SK-N-SH (cell line): ENCODE measurements at regions not wholly inside any gene's neighbourhood (a gene's known extent, or its start where the extent isn't known, plus 50 kb on each side); places are given as distances from the start of the nearest gene placed in this dataset.

Experiments
- CTCF ChIA-PET: fragments of 300-600, 350-600 bp; formaldehyde crosslinking; extraction: SDS; loops from one replicate; lab custom pipeline; 2021; lab: Yijun Ruan, JAX
- POLR2A ChIA-PET: fragments of 350-600 bp; sonication (Branson Sonifier 250); formaldehyde crosslinking; extraction: SDS; loops from one replicate; lab custom pipeline; 2020; ENCODE audit warnings: antibody characterized with exemption, inconsistent platforms; lab: Yijun Ruan, JAX
- DNase-seq: peaks from one replicate; pipeline ENCODE4 v3.0.0; 2012
- H2AFZ ChIP-seq: fragments of 200-600 bp; sonication (generic); 2 replicates; pipeline ENCODE4 v1.8.1; 2016; ENCODE audit warnings: antibody characterized with exemption, mild to moderate bottlenecking, low read depth
- H3F3A ChIP-seq: fragments of 200-600 bp; sonication (generic); replicated peaks from 2 replicates; pipeline ENCODE3; 2016; ENCODE audit warnings: antibody characterized with exemption, mild to moderate bottlenecking; ENCODE audit not compliant: insufficient read depth
- H3K27ac ChIP-seq, 2 experiments: fragments of 200-500 bp in 1 of 2; fragments of 200-600 bp in 1 of 2; sonication (Bioruptor generic) in 1 of 2; sonication (generic), shearing (Covaris generic) in 1 of 2; 2 replicates each; pipeline versions ENCODE4 v1.5.1 to v1.6.1; 2014 to 2016; ENCODE audit warnings: low read depth in 2 of 2, inconsistent platforms in 1 of 2, low read length in 1 of 2, mild to moderate bottlenecking in 1 of 2, mixed read lengths in 1 of 2
- H3K27me3 ChIP-seq: fragments of 200-600 bp; sonication (generic), shearing (Covaris generic); 2 replicates; pipeline ENCODE4 v1.6.1; 2016; ENCODE audit warnings: mixed run types; ENCODE audit not compliant: insufficient read depth
- H3K36me3 ChIP-seq, 2 experiments: fragments of 200-500 bp in 1 of 2; fragments of 200-600 bp in 1 of 2; sonication (Bioruptor generic) in 1 of 2; sonication (generic) in 1 of 2; replicated peaks in 1 of 2; 2 replicates each; pipeline versions ENCODE3 to v1.5.1; 2014 to 2016; ENCODE audit warnings: low read length in 1 of 2, mild to moderate bottlenecking in 1 of 2; ENCODE audit not compliant: insufficient read depth in 2 of 2, control insufficient read depth in 1 of 2
- H3K4me1 ChIP-seq, 2 experiments: fragments of 200-500 bp in 1 of 2; fragments of 200-600 bp in 1 of 2; sonication (Bioruptor generic) in 1 of 2; sonication (generic), shearing (Covaris generic) in 1 of 2; 2 replicates each; pipeline versions ENCODE4 v1.5.1 to v1.6.1; 2014 to 2016; ENCODE audit warnings: low read depth in 1 of 2, low read length in 1 of 2, mixed run types in 1 of 2; ENCODE audit not compliant: insufficient read depth in 2 of 2, control insufficient read depth in 1 of 2
- H3K4me2 ChIP-seq: fragments of 200-600 bp; sonication (generic), shearing (Covaris generic); 2 replicates; pipeline ENCODE4 v1.6.1; 2017; ENCODE audit warnings: mixed run types
- H3K4me3 ChIP-seq, 2 experiments: fragments of 200-500 bp in 1 of 2; fragments of 200-600 bp in 1 of 2; sonication (Bioruptor generic) in 1 of 2; sonication (generic), shearing (Covaris generic) in 1 of 2; 2 replicates each; pipeline versions ENCODE4 v1.5.1 to v1.8.1; 2014 to 2016; ENCODE audit warnings: low read depth in 2 of 2, inconsistent platforms in 1 of 2, low read length in 1 of 2, mild to moderate bottlenecking in 1 of 2, mixed read lengths in 1 of 2, moderate library complexity in 1 of 2
- H3K79me2 ChIP-seq: fragments of 200-600 bp; sonication (generic); 2 replicates; pipeline ENCODE4 v1.8.1; 2017; ENCODE audit warnings: mild to moderate bottlenecking; ENCODE audit not compliant: insufficient read depth
- H3K9ac ChIP-seq: fragments of 200-600 bp; sonication (generic); 2 replicates; pipeline ENCODE4 v1.6.1; 2017; ENCODE audit warnings: mixed run types
- H3K9me2 ChIP-seq: fragments of 200-600 bp; sonication (generic); 2 replicates; pipeline ENCODE4 v1.6.1; 2017; ENCODE audit warnings: mixed run types
- H3K9me3 ChIP-seq: fragments of 200-600 bp; sonication (generic); 2 replicates; pipeline ENCODE4 v1.6.1; 2017; ENCODE audit warnings: mixed run types, mild to moderate bottlenecking, moderate library complexity
- H4K20me1 ChIP-seq: fragments of 200-600 bp; sonication (generic); 2 replicates; pipeline ENCODE4 v1.6.1; 2017; ENCODE audit warnings: mild to moderate bottlenecking, mixed run types; ENCODE audit not compliant: insufficient read depth
- CTCF ChIP-seq: fragments of 200-600 bp; sonication (generic); IDR thresholded peaks from 2 replicates; pipeline ENCODE4 v1.6.1; 2017; ENCODE audit warnings: antibody characterized with exemption, mild to moderate bottlenecking, moderate library complexity
- EZH2phosphoT487 ChIP-seq: fragments of 200-600 bp; sonication (generic); IDR thresholded peaks from 2 replicates; pipeline ENCODE4 v1.6.1; 2017; ENCODE audit warnings: low read depth, mixed run types, mild to moderate bottlenecking, antibody characterized with exemption, moderate library complexity, borderline replicate concordance
- FOXJ3 ChIP-seq: sonication (generic); formaldehyde crosslinking; IDR thresholded peaks from 2 replicates; pipeline ENCODE4 v1.5.1; 2020; ENCODE audit warnings: mild to moderate bottlenecking, missing genetic modification reagents
- FOXM1 ChIP-seq: IDR thresholded peaks from 2 replicates; pipeline ENCODE4 v1.4.0; 2012; ENCODE audit warnings: low read depth, mild to moderate bottlenecking
- GABPA ChIP-seq: IDR thresholded peaks from 2 replicates; pipeline ENCODE4 v1.4.0; 2012; ENCODE audit warnings: low read depth, mild to moderate bottlenecking
- NFIC ChIP-seq: IDR thresholded peaks from 2 replicates; pipeline ENCODE4 v1.4.0; 2012; ENCODE audit warnings: borderline replicate concordance
- NRF1 ChIP-seq: IDR thresholded peaks from 2 replicates; pipeline ENCODE4 v1.6.1; 2012; ENCODE audit warnings: low read depth, mild to moderate bottlenecking, low read length
- PBX3 ChIP-seq: IDR thresholded peaks from 2 replicates; pipeline ENCODE4; 2012
- RAD21 ChIP-seq: IDR thresholded peaks from 2 replicates; pipeline ENCODE4 v1.6.1; 2012; ENCODE audit warnings: mild to moderate bottlenecking, low read length
- RCOR1 ChIP-seq: fragments of 150-350 bp; IDR thresholded peaks from 2 replicates; pipeline ENCODE4 v1.6.1; 2017; ENCODE audit warnings: antibody characterized with exemption, low read length
- RFX5 ChIP-seq: IDR thresholded peaks from 2 replicates; pipeline ENCODE4 v1.6.1; 2012; ENCODE audit warnings: mild to moderate bottlenecking, improper control_type of control experiment, low read length
- RXRA ChIP-seq: IDR thresholded peaks from 2 replicates; pipeline ENCODE4 v1.4.0; 2012; ENCODE audit warnings: low read depth, mild to moderate bottlenecking, borderline replicate concordance
- SMC3 ChIP-seq: IDR thresholded peaks from 2 replicates; pipeline ENCODE4 v1.6.1; 2012; ENCODE audit warnings: low read depth, low read length, improper control_type of control experiment
- TAF1 ChIP-seq: IDR thresholded peaks from 2 replicates; pipeline ENCODE4 v1.6.1; 2012; ENCODE audit warnings: low read depth, mild to moderate bottlenecking, low read length, moderate library complexity, borderline replicate concordance
- TCF12 ChIP-seq: IDR thresholded peaks from 2 replicates; pipeline ENCODE4 v1.4.0; 2012
- TEAD4 ChIP-seq: IDR thresholded peaks from 2 replicates; pipeline ENCODE4 v1.4.0; 2012; ENCODE audit warnings: mild to moderate bottlenecking, borderline replicate concordance; ENCODE audit not compliant: insufficient read depth
- USF1 ChIP-seq: IDR thresholded peaks from 2 replicates; pipeline ENCODE4 v1.4.0; 2012; ENCODE audit warnings: low read depth, borderline replicate concordance
- YY1 ChIP-seq: IDR thresholded peaks from 2 replicates; pipeline ENCODE4 v1.4.0; 2012; ENCODE audit warnings: low read depth, mild to moderate bottlenecking
- whole genome bisulfite sequencing: methylation state at CpG from one replicate; pipeline ENCODE4 v1.1.6; 2017; ENCODE audit warnings: low lambda C conversion rate; 5-methylcytosine and 5-hydroxymethylcytosine counted together
- TF ChIP-seq, protein P1 (sequence below): IDR thresholded peaks from 2 replicates; pipeline ENCODE4 v1.4.0; 2012; ENCODE audit warnings: low read depth
- TF ChIP-seq, protein P2 (sequence below): IDR thresholded peaks from 2 replicates; pipeline ENCODE4 v1.6.1; 2012; ENCODE audit warnings: mild to moderate bottlenecking, low read depth, low read length, moderate library complexity

GRCh38 chr1:112040891-112041740 is 51.6 kb upstream of the KCND3 start:
- Histone ChIP-seq H3K9me3 (no peaks in the 10 kb centered on the region), H3K27ac (no peak overlapping the region), H3K4me1 (no peaks in the 10 kb centered on the region), H3F3A (no peaks in the 10 kb centered on the region), H3K36me3 (no peaks in the 10 kb centered on the region), H3K4me2 (no peak overlapping the region), H3K79me2 (no peaks in the 10 kb centered on the region), H3K4me3 (no peak overlapping the region), H2AFZ (no peak overlapping the region), H3K27me3 (no peaks in the 10 kb centered on the region), H3K9ac (no peak overlapping the region), H3K9me2 (no peaks in the 10 kb centered on the region), H4K20me1 (no peaks in the 10 kb centered on the region)
- ChIA-PET POLR2A (no interaction called here), CTCF (no interaction called here)
- DNase-seq: no peak
- 15% methylated on average over 7 of the region's 7 CpGs for WGBS
- no peak for TF ChIP-seq PBX3
- no peak for TF ChIP-seq GABPA
- TF ChIP-seq RFX5: no peak
- no peak for TF ChIP-seq TEAD4
- no peak for TF ChIP-seq FOXJ3 (CRISPR knock-in tag)
- TF ChIP-seq, protein P1, sequence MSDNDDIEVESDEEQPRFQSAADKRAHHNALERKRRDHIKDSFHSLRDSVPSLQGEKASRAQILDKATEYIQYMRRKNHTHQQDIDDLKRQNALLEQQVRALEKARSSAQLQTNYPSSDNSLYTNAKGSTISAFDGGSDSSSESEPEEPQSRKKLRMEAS: no peak
- TF ChIP-seq FOXM1: no peak
- no peak for TF ChIP-seq YY1
- no peak for TF ChIP-seq SMC3
- no peak for TF ChIP-seq RXRA
- TF ChIP-seq, protein P2, sequence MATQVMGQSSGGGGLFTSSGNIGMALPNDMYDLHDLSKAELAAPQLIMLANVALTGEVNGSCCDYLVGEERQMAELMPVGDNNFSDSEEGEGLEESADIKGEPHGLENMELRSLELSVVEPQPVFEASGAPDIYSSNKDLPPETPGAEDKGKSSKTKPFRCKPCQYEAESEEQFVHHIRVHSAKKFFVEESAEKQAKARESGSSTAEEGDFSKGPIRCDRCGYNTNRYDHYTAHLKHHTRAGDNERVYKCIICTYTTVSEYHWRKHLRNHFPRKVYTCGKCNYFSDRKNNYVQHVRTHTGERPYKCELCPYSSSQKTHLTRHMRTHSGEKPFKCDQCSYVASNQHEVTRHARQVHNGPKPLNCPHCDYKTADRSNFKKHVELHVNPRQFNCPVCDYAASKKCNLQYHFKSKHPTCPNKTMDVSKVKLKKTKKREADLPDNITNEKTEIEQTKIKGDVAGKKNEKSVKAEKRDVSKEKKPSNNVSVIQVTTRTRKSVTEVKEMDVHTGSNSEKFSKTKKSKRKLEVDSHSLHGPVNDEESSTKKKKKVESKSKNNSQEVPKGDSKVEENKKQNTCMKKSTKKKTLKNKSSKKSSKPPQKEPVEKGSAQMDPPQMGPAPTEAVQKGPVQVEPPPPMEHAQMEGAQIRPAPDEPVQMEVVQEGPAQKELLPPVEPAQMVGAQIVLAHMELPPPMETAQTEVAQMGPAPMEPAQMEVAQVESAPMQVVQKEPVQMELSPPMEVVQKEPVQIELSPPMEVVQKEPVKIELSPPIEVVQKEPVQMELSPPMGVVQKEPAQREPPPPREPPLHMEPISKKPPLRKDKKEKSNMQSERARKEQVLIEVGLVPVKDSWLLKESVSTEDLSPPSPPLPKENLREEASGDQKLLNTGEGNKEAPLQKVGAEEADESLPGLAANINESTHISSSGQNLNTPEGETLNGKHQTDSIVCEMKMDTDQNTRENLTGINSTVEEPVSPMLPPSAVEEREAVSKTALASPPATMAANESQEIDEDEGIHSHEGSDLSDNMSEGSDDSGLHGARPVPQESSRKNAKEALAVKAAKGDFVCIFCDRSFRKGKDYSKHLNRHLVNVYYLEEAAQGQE: no peak
- TF ChIP-seq RCOR1: no peak
- TF ChIP-seq NRF1: no peak
- no peak for TF ChIP-seq EZH2phosphoT487
- TF ChIP-seq TAF1: no peak
- no peak for TF ChIP-seq USF1
- no peak for TF ChIP-seq TCF12
- no peak for TF ChIP-seq NFIC
- no peak for TF ChIP-seq CTCF
- no peak for TF ChIP-seq RAD21
